ENCODE measurements at regions not wholly inside any gene's neighbourhood (a gene's known extent, or its start where the extent isn't known, plus 50 kb on each side); places are given as distances from the start of the nearest gene placed in this dataset.

DNA sequence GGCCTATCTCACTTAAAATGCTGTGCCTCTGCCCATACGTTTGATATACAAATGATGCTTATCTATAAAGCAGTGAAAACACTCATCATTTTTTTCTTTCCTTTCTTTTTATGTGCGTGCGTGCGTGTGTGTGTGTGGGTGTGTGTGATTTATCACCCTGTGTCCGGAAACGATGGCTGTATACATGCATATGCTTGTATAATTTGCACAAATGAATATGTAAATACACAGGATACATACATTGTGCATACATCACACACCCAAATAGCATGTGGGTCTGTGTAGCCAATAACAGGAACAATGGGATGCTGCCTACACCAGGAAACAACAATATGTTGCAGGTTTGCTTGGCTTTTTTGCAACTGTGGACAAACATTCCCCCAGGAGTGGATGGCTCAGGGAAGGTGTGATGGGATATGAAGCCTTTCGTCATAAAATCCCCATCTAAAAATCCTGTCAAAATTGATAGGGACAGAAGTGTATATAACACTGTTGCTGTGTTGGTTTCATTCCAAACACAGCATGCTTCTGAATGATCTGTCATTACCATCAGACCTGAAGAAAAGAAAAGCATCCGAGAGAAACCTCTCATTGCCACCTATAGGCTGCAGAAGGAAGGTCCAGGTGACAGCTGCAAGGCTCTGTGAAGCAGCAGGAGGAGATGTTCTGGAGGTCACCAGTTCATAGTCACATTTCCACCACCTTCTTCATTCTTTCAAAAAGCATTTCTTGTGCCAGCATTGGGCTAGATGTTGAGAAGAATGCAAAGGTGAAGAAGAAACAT is 503.9 kb upstream of the NR2F2 start:
- Histone ChIP-seq H3K9me3 (ENCODE audit: control insufficient read depth in 2 of 2, low read length in 2 of 2) (no peaks in the 10 kb centered on the region), H3K36me3 (ENCODE audit: control insufficient read depth in 2 of 2, insufficient read depth in 2 of 2, low read length in 2 of 2) (no peaks in the 10 kb centered on the region), H3K4me1 (ENCODE audit: control insufficient read depth, insufficient read depth, low read length) (no peaks in the 10 kb centered on the region), H3K27me3 (ENCODE audit: control insufficient read depth in 1 of 2, insufficient read depth in 2 of 2, low read length in 2 of 2) (no peaks in the 10 kb centered on the region), H3K27ac (ENCODE audit: low read length) (no peak overlapping the region), H3K4me3 (ENCODE audit: low read length in 2 of 2) (no peak overlapping the region), H3K9ac (ENCODE audit: low read length in 2 of 2) (no peak overlapping the region)

DNA sequence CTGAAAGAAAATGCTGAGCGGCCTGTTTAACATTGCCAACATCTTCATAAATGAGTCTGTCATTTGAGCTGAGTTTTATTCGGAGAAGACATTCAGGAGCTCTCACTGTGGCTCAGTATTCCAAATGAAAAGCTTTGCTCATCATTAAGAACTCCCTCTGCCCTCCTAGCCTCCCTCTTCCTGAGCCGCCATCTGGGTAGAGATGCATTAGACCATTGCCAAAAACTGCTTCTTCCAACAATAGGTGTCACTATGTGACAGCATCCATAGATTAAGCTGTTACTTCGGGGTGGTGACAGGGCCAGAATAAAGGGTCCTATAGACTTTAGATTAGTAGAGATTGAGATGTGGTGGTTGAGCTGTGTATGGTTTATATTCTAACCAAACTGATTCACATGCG is 501.4 kb upstream of the NR2F2 start:
- no peak overlapping the region for H3K9ac ChIP-seq (ENCODE audit: low read length in 2 of 2)

DNA sequence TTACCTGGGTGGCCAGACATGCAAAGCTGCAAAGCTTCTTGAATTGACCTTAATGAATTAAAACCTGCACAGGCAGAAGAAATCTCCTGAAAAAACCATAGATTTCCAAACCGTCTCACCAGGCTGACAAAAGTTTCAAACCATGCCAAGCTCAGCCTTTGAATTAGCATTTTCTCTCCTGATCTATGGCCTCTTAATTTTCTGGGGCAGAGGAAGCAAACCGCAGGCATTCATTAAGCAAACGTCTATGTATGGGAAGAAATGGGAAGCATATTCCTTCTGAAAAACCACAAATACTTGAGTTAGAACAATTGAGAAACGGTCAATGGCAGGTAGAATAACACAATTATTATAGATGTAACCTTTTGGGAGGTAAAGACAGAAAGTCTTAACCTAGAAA is 500.2 kb upstream of the NR2F2 start:
- Histone ChIP-seq H3K9ac (ENCODE audit: low read length in 2 of 2) (no peak overlapping the region), H3K9me3 (ENCODE audit: control insufficient read depth in 2 of 2, low read length in 2 of 2) (no peaks in the 10 kb centered on the region), H3K27me3 (ENCODE audit: control insufficient read depth in 1 of 2, insufficient read depth in 2 of 2, low read length in 2 of 2) (no peaks in the 10 kb centered on the region), H3K4me1 (ENCODE audit: control insufficient read depth, insufficient read depth, low read length) (no peaks in the 10 kb centered on the region), H3K27ac (ENCODE audit: low read length) (no peak overlapping the region), H3K4me3 (ENCODE audit: low read length in 2 of 2) (no peak overlapping the region), H3K36me3 (ENCODE audit: control insufficient read depth in 2 of 2, insufficient read depth in 2 of 2, low read length in 2 of 2) (no peaks in the 10 kb centered on the region)

More for the DNA sequence above, 501.4 kb upstream of the NR2F2 start:
- no peaks in the 10 kb centered on the region for H3K9me3 ChIP-seq (ENCODE audit: control insufficient read depth in 2 of 2, low read length in 2 of 2)
- no peaks in the 10 kb centered on the region for H3K36me3 ChIP-seq (ENCODE audit: control insufficient read depth in 2 of 2, insufficient read depth in 2 of 2, low read length in 2 of 2)
- no peaks in the 10 kb centered on the region for H3K4me1 ChIP-seq (ENCODE audit: control insufficient read depth, insufficient read depth, low read length)
- H3K4me3 ChIP-seq (ENCODE audit: low read length in 2 of 2): no peak overlapping the region
- no peak overlapping the region for H3K27ac ChIP-seq (ENCODE audit: low read length)
- no peaks in the 10 kb centered on the region for H3K27me3 ChIP-seq (ENCODE audit: control insufficient read depth in 1 of 2, insufficient read depth in 2 of 2, low read length in 2 of 2)

DNA sequence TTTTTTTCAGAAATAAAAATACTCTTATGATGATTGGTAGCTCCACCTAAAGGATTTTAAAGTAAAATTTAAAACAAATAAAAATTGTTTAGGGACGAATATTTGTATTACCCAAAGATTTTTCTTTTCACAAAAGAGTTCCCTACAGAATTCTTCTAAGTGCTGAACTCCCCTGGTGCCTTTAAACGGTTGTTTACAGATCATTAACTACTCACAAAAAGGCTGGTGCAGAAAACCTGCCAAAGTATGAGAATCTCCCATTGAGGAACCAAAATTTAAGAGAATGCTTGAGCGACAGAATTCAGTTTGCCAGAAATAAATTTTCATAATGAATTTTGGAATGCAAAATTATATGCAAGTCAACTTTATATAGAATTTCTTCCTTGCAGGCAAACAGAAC is 497.8 kb upstream of the NR2F2 start:
- Histone ChIP-seq H3K27ac (ENCODE audit: low read length) (no peak overlapping the region), H3K9ac (ENCODE audit: low read length in 2 of 2) (no peak overlapping the region), H3K36me3 (ENCODE audit: control insufficient read depth in 2 of 2, insufficient read depth in 2 of 2, low read length in 2 of 2) (no peaks in the 10 kb centered on the region), H3K27me3 (ENCODE audit: control insufficient read depth in 1 of 2, insufficient read depth in 2 of 2, low read length in 2 of 2) (no peaks in the 10 kb centered on the region), H3K4me1 (ENCODE audit: control insufficient read depth, insufficient read depth, low read length) (no peaks in the 10 kb centered on the region), H3K4me3 (ENCODE audit: low read length in 2 of 2) (no peak overlapping the region), H3K9me3 (ENCODE audit: control insufficient read depth in 2 of 2, low read length in 2 of 2) (no peaks in the 10 kb centered on the region)

DNA sequence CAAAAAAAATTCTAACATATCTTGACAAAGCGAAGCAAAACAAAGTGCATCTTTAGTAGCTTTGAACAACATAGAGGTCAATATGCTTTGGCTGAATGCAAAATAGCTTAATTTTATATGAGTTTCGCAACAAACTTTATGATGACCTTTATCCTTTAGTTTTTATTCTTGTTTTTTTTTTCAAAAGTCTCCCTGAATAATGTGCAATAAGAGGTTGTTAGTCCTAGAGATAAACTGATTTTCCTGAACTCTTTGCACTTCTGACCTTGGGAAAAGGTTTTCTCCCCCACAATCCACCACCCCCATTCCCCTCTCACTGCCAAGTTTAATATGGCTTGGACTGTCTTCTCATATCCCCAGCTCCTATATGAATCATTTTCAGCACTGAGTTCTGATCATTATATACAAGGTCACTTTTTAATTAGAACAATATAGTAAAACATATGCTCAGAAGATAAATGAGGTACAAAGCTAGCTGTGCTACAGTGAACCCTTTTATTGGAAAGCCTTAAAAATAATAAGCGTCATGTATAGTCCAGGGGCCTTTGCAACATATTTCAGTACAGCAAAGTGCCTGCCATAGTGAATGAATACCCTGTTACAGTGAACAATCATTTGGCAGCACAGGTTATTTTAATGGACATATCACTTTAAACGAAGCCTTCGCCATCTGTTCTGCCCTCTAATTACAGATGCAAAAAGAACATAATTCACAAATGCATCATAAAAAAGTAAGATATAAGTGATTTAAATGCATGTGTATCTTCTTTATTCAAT is 496.3 kb upstream of the NR2F2 start:
- H3K27ac ChIP-seq (ENCODE audit: low read length): no peak overlapping the region
- H3K9me3 ChIP-seq (ENCODE audit: control insufficient read depth in 2 of 2, low read length in 2 of 2): no peaks in the 10 kb centered on the region
- H3K9ac ChIP-seq (ENCODE audit: low read length in 2 of 2): no peak overlapping the region
- H3K4me1 ChIP-seq (ENCODE audit: control insufficient read depth, insufficient read depth, low read length): no peaks in the 10 kb centered on the region
- H3K27me3 ChIP-seq (ENCODE audit: control insufficient read depth in 1 of 2, insufficient read depth in 2 of 2, low read length in 2 of 2): no peaks in the 10 kb centered on the region
- no peak overlapping the region for H3K4me3 ChIP-seq (ENCODE audit: low read length in 2 of 2)
- no peaks in the 10 kb centered on the region for H3K36me3 ChIP-seq (ENCODE audit: control insufficient read depth in 2 of 2, insufficient read depth in 2 of 2, low read length in 2 of 2)

DNA sequence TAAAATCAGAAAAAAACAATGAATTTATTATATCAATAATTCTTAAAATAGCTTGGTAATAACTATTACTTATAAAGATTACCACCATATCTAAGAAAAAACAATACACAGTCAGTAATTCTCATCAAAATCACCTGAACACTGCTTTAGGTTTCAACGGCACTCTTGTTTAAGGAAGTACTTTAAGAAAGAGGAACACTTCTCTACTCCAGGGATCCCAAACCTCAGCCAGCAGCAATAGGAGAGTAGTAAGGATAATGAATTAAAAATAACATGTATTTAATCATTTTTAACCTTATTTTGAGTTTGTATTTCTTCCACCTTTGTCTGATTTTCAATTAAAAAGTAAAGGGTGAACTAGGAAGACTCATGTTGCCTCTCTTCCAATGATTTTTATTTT is 494.0 kb upstream of the NR2F2 start:
- Histone ChIP-seq H3K27me3 (ENCODE audit: control insufficient read depth in 1 of 2, insufficient read depth in 2 of 2, low read length in 2 of 2) (no peaks in the 10 kb centered on the region), H3K9me3 (ENCODE audit: control insufficient read depth in 2 of 2, low read length in 2 of 2) (no peaks in the 10 kb centered on the region), H3K4me3 (ENCODE audit: low read length in 2 of 2) (no peak overlapping the region), H3K27ac (ENCODE audit: low read length) (no peak overlapping the region), H3K36me3 (ENCODE audit: control insufficient read depth in 2 of 2, insufficient read depth in 2 of 2, low read length in 2 of 2) (no peaks in the 10 kb centered on the region), H3K4me1 (ENCODE audit: control insufficient read depth, insufficient read depth, low read length) (no peaks in the 10 kb centered on the region), H3K9ac (ENCODE audit: low read length in 2 of 2) (no peak overlapping the region)

DNA sequence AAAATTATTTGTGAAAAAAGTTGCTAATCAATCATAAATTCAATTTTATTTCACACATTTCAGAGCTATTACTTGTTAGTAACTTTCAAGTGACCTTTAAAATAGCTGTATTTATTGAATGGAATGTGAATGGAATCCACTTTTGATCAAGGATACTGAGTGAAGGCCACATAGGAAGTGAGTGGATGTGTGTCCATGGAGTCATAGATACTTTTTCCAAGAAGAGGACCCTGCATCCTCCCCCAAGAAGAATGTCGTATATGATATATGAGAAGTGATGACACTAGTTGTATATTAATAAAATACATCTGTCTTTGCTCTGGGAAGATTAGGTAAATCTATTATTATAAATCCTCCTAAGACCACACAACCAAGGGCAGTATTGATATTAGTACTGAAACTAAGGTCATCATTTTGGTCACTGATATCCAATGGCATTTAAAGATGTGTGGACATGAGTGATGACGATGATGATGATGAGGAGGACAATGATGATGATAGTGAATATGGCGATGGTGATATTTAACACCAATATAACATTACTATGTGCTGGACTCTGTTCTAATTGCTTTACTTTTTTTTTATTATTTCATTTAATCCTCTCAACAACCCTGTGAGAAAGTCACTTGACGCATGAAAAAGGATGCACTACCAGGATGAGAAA is 493.0 kb upstream of the NR2F2 start:
- Histone ChIP-seq H3K4me3 (ENCODE audit: low read length in 2 of 2) (no peak overlapping the region), H3K4me1 (ENCODE audit: control insufficient read depth, insufficient read depth, low read length) (no peaks in the 10 kb centered on the region), H3K9ac (ENCODE audit: low read length in 2 of 2) (no peak overlapping the region), H3K27ac (ENCODE audit: low read length) (no peak overlapping the region), H3K36me3 (ENCODE audit: control insufficient read depth in 2 of 2, insufficient read depth in 2 of 2, low read length in 2 of 2) (no peaks in the 10 kb centered on the region), H3K27me3 (ENCODE audit: control insufficient read depth in 1 of 2, insufficient read depth in 2 of 2, low read length in 2 of 2) (no peaks in the 10 kb centered on the region), H3K9me3 (ENCODE audit: control insufficient read depth in 2 of 2, low read length in 2 of 2) (no peaks in the 10 kb centered on the region)

DNA sequence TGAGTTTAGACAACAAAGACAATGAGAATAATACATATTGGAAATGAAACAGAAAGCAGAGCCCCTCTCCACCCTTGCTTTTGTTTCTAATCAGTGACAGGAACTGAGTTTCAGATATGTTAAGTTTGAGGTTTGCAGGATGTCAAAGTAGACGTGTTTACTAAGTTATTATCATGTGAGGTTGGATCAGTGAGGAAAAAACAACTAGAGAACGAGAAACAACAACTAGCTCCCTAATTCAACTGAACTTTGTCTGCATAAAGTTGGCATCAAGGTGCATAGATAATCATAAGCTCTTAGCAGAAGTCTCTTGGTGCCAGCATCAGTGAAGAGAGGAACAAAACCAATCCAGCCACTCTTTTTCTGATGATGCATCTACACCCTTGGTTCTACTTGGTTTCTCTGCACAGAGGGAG is 491.1 kb upstream of the NR2F2 start:
- Histone ChIP-seq H3K9me3 (ENCODE audit: control insufficient read depth in 2 of 2, low read length in 2 of 2) (no peaks in the 10 kb centered on the region), H3K27ac (ENCODE audit: low read length) (no peak overlapping the region), H3K4me3 (ENCODE audit: low read length in 2 of 2) (no peak overlapping the region), H3K36me3 (ENCODE audit: control insufficient read depth in 2 of 2, insufficient read depth in 2 of 2, low read length in 2 of 2) (no peaks in the 10 kb centered on the region), H3K9ac (ENCODE audit: low read length in 2 of 2) (no peak overlapping the region), H3K4me1 (ENCODE audit: control insufficient read depth, insufficient read depth, low read length) (no peaks in the 10 kb centered on the region), H3K27me3 (ENCODE audit: control insufficient read depth in 1 of 2, insufficient read depth in 2 of 2, low read length in 2 of 2) (no peaks in the 10 kb centered on the region)

DNA sequence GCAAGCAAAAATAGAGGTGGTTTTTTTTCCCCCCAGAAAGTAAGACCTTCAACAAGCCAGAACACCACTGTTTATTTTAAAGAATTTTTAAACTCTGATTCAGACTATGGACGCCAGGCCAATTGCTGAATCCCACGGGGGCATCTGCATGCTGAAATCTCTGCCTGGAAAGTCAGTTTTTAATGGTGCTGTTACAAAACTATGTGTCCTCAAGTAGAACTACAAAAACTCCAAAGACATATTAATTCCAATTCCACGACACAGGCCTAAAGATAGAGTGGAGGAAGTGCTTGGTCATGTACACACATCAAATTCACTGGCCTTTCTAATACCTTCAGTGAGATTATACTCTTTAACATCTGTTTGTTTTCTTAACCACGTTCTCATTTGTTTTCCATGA is 490.5 kb upstream of the NR2F2 start:
- no peaks in the 10 kb centered on the region for H3K36me3 ChIP-seq (ENCODE audit: control insufficient read depth in 2 of 2, insufficient read depth in 2 of 2, low read length in 2 of 2)
- no peak overlapping the region for H3K9ac ChIP-seq (ENCODE audit: low read length in 2 of 2)
- no peaks in the 10 kb centered on the region for H3K9me3 ChIP-seq (ENCODE audit: control insufficient read depth in 2 of 2, low read length in 2 of 2)
- no peaks in the 10 kb centered on the region for H3K27me3 ChIP-seq (ENCODE audit: control insufficient read depth in 1 of 2, insufficient read depth in 2 of 2, low read length in 2 of 2)
- H3K27ac ChIP-seq (ENCODE audit: low read length): peak overlapping the region; percentile 63
- peak overlapping the region in 1 of 2 donors; percentile 7 for H3K4me3 ChIP-seq (ENCODE audit: low read length in 2 of 2)
- H3K4me1 ChIP-seq (ENCODE audit: control insufficient read depth, insufficient read depth, low read length): no peaks in the 10 kb centered on the region

DNA sequence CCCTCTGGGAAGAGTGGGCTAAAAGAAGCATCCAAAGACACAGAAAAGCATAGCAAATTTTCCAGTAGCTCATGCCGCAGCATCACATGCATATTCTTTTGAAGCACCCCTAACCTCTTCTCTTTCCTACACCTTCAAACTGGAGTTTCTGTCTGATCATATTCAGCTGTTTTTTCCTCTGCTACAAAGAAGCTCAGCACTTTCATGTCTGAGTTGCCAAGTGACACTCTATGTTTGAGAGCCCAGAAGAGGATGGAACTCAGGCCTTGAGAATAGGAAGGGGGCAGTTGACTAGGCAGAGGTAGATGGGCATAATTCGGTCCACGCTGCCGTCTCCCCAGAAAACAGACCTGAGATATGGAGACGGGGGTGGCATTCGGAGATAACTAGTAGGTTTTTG is 489.6 kb upstream of the NR2F2 start:
- H3K4me1 ChIP-seq (ENCODE audit: control insufficient read depth, insufficient read depth, low read length): no peaks in the 10 kb centered on the region
- H3K9ac ChIP-seq (ENCODE audit: low read length in 2 of 2): no peak overlapping the region
- H3K9me3 ChIP-seq (ENCODE audit: control insufficient read depth in 2 of 2, low read length in 2 of 2): no peaks in the 10 kb centered on the region
- H3K36me3 ChIP-seq (ENCODE audit: control insufficient read depth in 2 of 2, insufficient read depth in 2 of 2, low read length in 2 of 2): no peaks in the 10 kb centered on the region
- no peak overlapping the region for H3K4me3 ChIP-seq (ENCODE audit: low read length in 2 of 2)
- H3K27me3 ChIP-seq (ENCODE audit: control insufficient read depth in 1 of 2, insufficient read depth in 2 of 2, low read length in 2 of 2): no peaks in the 10 kb centered on the region
- peak overlapping the region; percentile 63 for H3K27ac ChIP-seq (ENCODE audit: low read length)
